ENCODE measurements at regions not wholly inside any gene's neighbourhood (a gene's known extent, or its start where the extent isn't known, plus 50 kb on each side); places are given as distances from the start of the nearest gene placed in this dataset.

- TF ChIP-seq GABPA (IDR thresholded peaks at IDR 0.05; ENCODE audit: low read depth, low read length) (peak; percentile 28; the same call in 1 of the 2 replicates), GABPA (CRISPR knock-in tag; IDR thresholded peaks at IDR 0.05; ENCODE audit: low read depth) (peak; percentile 48; the same call in 1 of the 2 replicates), AHR (CRISPR knock-in tag; IDR thresholded peaks at IDR 0.05) (peak; percentile 40; the same call in 1 of the 2 replicates), FOXO1 (CRISPR knock-in tag; IDR thresholded peaks at IDR 0.05) (no peak), NFE2L1 (CRISPR knock-in tag; IDR thresholded peaks at IDR 0.05; ENCODE audit: borderline replicate concordance) (no peak), ZNF720 (CRISPR knock-in tag; IDR thresholded peaks at IDR 0.05) (no peak), ZNF710 (CRISPR knock-in tag; IDR thresholded peaks at IDR 0.05; ENCODE audit: borderline replicate concordance) (no peak), ZNF446 (CRISPR knock-in tag; IDR thresholded peaks at IDR 0.05) (no peak), ZNF557 (CRISPR knock-in tag; IDR thresholded peaks at IDR 0.05) (no peak), ZNF18 (CRISPR knock-in tag; IDR thresholded peaks at IDR 0.05; ENCODE audit: insufficient replicate concordance) (no peak), RBFOX2 (IDR thresholded peaks at IDR 0.05; ENCODE audit: low read depth, low read length) (peak; percentile 42; the same call in 1 of the 2 replicates), TCF12 (IDR thresholded peaks at IDR 0.05) (no peak), TCF12 (CRISPR knock-in tag; IDR thresholded peaks at IDR 0.05) (no peak), ZNF44 (CRISPR knock-in tag; IDR thresholded peaks at IDR 0.05) (no peak)
- TF ChIP-seq, protein P1, sequence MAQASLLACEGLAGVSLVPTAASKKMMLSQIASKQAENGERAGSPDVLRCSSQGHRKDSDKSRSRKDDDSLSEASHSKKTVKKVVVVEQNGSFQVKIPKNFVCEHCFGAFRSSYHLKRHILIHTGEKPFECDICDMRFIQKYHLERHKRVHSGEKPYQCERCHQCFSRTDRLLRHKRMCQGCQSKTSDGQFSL (CRISPR knock-in tag; IDR thresholded peaks at IDR 0.05): peak; percentile 37; the same call in 1 of the 2 replicates
- TF ChIP-seq, protein P2, sequence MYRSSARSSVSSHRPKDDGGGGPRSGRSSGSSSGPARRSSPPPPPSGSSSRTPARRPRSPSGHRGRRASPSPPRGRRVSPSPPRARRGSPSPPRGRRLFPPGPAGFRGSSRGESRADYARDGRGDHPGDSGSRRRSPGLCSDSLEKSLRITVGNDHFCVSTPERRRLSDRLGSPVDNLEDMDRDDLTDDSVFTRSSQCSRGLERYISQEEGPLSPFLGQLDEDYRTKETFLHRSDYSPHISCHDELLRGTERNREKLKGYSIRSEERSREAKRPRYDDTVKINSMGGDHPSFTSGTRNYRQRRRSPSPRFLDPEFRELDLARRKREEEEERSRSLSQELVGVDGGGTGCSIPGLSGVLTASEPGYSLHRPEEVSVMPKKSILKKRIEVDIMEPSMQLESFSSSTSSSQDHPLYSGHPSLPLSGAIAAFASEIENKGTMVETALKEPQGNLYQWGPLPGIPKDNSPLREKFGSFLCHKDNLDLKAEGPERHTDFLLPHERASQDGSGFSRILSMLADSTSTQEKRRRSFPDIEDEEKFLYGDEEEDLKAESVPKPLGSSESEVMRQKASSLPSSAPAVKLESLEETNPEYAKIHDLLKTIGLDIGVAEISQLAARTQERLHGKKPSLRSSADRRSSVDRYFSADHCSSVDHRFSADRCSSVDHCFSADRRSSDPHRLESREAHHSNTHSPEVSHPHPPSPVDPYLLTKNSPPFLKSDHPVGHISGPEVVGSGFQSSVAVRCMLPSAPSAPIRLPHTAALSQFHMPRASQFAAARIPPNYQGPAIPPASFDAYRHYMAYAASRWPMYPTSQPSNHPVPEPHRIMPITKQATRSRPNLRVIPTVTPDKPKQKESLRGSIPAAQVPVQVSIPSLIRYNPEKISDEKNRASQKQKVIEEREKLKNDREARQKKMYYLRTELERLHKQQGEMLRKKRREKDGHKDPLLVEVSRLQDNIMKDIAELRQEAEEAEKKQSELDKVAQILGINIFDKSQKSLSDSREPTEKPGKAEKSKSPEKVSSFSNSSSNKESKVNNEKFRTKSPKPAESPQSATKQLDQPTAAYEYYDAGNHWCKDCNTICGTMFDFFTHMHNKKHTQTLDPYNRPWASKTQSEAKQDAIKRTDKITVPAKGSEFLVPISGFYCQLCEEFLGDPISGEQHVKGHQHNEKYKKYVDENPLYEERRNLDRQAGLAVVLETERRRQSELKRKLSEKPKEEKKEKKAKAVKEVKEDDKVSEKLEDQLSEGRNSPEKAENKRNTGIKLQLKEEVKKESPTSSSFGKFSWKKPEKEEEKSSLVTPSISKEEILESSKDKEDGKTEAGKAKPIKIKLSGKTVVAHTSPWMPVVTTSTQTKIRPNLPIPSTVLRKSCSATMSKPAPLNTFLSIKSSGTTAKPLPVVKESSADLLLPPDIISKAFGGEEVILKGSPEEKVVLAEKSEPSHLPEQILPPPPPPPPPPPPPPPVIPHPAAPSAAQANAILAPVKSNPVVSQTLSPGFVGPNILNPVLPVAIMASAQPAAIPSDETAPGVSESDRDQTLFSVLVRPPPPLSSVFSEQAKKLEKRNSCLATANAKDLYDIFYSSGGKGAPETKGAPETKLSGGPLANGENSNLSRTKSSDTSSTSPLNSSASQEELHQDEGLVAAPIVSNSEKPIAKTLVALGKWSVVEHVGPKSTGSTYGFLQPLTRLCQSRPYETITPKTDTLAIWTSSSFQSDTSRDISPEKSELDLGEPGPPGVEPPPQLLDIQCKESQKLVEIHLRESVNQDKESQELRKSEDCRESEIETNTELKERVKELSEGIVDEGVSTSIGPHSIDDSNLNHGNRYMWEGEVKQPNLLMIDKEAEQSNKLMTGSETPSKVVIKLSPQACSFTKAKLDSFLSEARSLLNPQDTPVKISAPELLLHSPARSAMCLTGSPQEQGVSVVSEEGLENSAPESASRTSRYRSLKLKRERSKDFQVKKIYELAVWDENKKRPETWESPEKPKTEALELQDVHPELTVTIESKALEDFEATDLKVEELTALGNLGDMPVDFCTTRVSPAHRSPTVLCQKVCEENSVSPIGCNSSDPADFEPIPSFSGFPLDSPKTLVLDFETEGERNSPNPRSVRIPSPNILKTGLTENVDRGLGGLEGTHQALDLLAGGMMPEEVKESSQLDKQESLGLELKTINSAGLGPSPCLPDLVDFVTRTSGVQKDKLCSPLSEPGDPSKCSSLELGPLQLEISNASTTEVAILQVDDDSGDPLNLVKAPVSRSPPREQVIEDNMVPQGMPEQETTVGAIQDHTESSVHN (CRISPR knock-in tag; IDR thresholded peaks at IDR 0.05): no peak
- TF ChIP-seq, protein P3, sequence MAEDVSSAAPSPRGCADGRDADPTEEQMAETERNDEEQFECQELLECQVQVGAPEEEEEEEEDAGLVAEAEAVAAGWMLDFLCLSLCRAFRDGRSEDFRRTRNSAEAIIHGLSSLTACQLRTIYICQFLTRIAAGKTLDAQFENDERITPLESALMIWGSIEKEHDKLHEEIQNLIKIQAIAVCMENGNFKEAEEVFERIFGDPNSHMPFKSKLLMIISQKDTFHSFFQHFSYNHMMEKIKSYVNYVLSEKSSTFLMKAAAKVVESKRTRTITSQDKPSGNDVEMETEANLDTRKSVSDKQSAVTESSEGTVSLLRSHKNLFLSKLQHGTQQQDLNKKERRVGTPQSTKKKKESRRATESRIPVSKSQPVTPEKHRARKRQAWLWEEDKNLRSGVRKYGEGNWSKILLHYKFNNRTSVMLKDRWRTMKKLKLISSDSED (CRISPR knock-in tag; IDR thresholded peaks at IDR 0.05): no peak
These were observed 56.6 kb upstream of the GSE1 start (continued) for GRCh38 chr16:85556456-85557082.
